ENCODE measurements at regions not wholly inside any gene's neighbourhood (a gene's known extent, or its start where the extent isn't known, plus 50 kb on each side); places are given as distances from the start of the nearest gene placed in this dataset.

DNA sequence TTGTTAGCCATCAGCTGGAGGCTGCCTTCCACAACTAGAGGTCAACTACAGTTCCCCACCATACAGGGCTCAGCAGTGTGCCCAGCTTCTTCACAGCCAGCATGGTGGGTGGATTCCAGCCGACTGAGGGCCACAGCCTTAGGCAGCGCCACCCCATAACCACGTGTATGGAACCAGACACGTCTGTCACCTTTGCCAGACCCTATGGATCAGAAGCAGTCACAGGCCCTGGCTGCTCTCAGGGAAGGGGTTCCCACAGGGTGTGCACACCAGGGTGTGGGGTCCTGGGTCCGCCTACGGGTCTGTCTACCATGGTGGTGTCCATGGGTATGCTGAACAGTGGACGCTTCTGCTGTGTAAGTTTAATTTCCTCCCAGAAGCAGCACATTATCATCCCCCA lies 265.0 kb upstream of the FOXF1 start:
- TF ChIP-seq, protein P1, sequence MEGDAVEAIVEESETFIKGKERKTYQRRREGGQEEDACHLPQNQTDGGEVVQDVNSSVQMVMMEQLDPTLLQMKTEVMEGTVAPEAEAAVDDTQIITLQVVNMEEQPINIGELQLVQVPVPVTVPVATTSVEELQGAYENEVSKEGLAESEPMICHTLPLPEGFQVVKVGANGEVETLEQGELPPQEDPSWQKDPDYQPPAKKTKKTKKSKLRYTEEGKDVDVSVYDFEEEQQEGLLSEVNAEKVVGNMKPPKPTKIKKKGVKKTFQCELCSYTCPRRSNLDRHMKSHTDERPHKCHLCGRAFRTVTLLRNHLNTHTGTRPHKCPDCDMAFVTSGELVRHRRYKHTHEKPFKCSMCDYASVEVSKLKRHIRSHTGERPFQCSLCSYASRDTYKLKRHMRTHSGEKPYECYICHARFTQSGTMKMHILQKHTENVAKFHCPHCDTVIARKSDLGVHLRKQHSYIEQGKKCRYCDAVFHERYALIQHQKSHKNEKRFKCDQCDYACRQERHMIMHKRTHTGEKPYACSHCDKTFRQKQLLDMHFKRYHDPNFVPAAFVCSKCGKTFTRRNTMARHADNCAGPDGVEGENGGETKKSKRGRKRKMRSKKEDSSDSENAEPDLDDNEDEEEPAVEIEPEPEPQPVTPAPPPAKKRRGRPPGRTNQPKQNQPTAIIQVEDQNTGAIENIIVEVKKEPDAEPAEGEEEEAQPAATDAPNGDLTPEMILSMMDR (IDR thresholded peaks at IDR 0.05) = no peak
- Mint-ChIP-seq H3K36me3 (no peaks in the 10 kb centered on the region), H3K27ac (no peak overlapping the region), H3K4me3 (no peak overlapping the region), H3K4me1 (no peaks in the 10 kb centered on the region), H3K27me3 (ENCODE audit: low read depth in 3 of 3) (peaks cover 15 to 33% (median 16%) of the 10 kb centered on the region in 3 donors), H3K9me3 (peaks cover 0 to 5% (median 1%) of the 10 kb centered on the region in 7 donors)
- no peak overlapping the region for H2AFZ ChIP-seq (ENCODE audit: insufficient read depth, low read depth, low read length, poor library complexity, severe bottlenecking)
- no peak overlapping the region for H3K4me2 ChIP-seq (replicated peaks; ENCODE audit: extremely low read depth, low read length, poor library complexity, severe bottlenecking)
- no peaks in the 10 kb centered on the region for H3K9me3 ChIP-seq (replicated peaks in 1 of 2; ENCODE audit: control insufficient read depth in 1 of 2, insufficient read depth in 1 of 2, low read length in 2 of 2)
- no peak for DNase-seq
- no peaks in the 10 kb centered on the region for H3K79me2 ChIP-seq (ENCODE audit: insufficient read depth, low read length)
- no peaks in the 10 kb centered on the region for H3K36me3 ChIP-seq (replicated peaks in 1 of 2; ENCODE audit: control insufficient read depth in 1 of 2, insufficient read depth in 2 of 2, low read length in 2 of 2)
- no peaks in the 10 kb centered on the region for H3K4me1 ChIP-seq (ENCODE audit: control insufficient read depth in 1 of 2, insufficient read depth in 2 of 2, low read length in 2 of 2)
- no peak overlapping the region for H3K4me3 ChIP-seq (replicated peaks in 1 of 3; ENCODE audit: low read depth in 2 of 3, low read length in 3 of 3)
- intact Hi-C loops (cut with micrococcal nuclease) = no loop called here
- 100% methylated on average over 3 of the region's 7 CpGs for WGBS (ENCODE audit: insufficient coverage)
- no peak overlapping the region for H3K9ac ChIP-seq (ENCODE audit: insufficient read depth, low read length, poor library complexity, severe bottlenecking)
- H4K20me1 ChIP-seq (ENCODE audit: insufficient read depth, low read length) = no peaks in the 10 kb centered on the region
- H3K27ac ChIP-seq (ENCODE audit: low read depth in 1 of 2, low read length in 2 of 2) = no peak overlapping the region
- peaks cover 0 to 11% of the 10 kb centered on the region in 2 donors for H3K27me3 ChIP-seq (ENCODE audit: control insufficient read depth in 2 of 2, insufficient read depth in 2 of 2, low read length in 2 of 2)

DNA sequence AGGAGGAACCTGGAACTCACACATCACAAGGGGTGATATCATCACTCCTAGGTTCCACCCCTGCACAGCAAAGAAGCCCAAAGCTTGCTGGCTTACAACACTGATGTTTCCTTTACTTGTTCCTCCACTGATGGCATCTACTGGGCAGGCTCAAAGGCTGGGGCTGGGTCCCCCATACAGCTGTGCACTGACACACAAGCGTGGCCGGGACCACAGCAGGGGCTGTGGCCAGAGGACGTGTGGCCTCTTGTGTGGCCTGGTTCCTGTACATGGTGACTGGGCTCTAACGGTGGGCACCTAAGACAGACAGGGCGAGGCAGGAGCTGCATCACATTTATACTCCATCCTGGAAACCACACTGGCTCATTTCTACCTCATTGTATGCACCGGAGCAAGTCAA lies 264.4 kb upstream of the FOXF1 start:
- no peak overlapping the region for H3K4me2 ChIP-seq (replicated peaks; ENCODE audit: extremely low read depth, low read length, poor library complexity, severe bottlenecking)
- no peaks in the 10 kb centered on the region for H4K20me1 ChIP-seq (ENCODE audit: insufficient read depth, low read length)
- Mint-ChIP-seq H3K27ac (no peak overlapping the region), H3K36me3 (no peaks in the 10 kb centered on the region), H3K27me3 (ENCODE audit: low read depth in 3 of 3) (peaks cover 11 to 29% (median 12%) of the 10 kb centered on the region in 3 donors), H3K4me1 (no peaks in the 10 kb centered on the region), H3K9me3 (peaks cover 0 to 5% (median 1%) of the 10 kb centered on the region in 7 donors), H3K4me3 (no peak overlapping the region)
- intact Hi-C loops (cut with micrococcal nuclease) = no loop called here
- TF ChIP-seq, protein P1 (IDR thresholded peaks at IDR 0.05) = no peak
- 92% methylated on average over 5 of the region's 6 CpGs for WGBS (ENCODE audit: insufficient coverage)
- H3K4me1 ChIP-seq (ENCODE audit: control insufficient read depth in 1 of 2, insufficient read depth in 2 of 2, low read length in 2 of 2) = no peaks in the 10 kb centered on the region
- H3K4me3 ChIP-seq (replicated peaks in 1 of 3; ENCODE audit: low read depth in 2 of 3, low read length in 3 of 3) = no peak overlapping the region
- no peak for DNase-seq
- no peaks in the 10 kb centered on the region for H3K36me3 ChIP-seq (replicated peaks in 1 of 2; ENCODE audit: control insufficient read depth in 1 of 2, insufficient read depth in 2 of 2, low read length in 2 of 2)
- peaks cover 0 to 5% of the 10 kb centered on the region in 2 donors for H3K27me3 ChIP-seq (ENCODE audit: control insufficient read depth in 2 of 2, insufficient read depth in 2 of 2, low read length in 2 of 2)
- H3K9me3 ChIP-seq (replicated peaks in 1 of 2; ENCODE audit: control insufficient read depth in 1 of 2, insufficient read depth in 1 of 2, low read length in 2 of 2) = no peaks in the 10 kb centered on the region
- no peak overlapping the region for H3K9ac ChIP-seq (ENCODE audit: insufficient read depth, low read length, poor library complexity, severe bottlenecking)
- H3K27ac ChIP-seq (ENCODE audit: low read depth in 1 of 2, low read length in 2 of 2) = no peak overlapping the region
- H2AFZ ChIP-seq (ENCODE audit: insufficient read depth, low read depth, low read length, poor library complexity, severe bottlenecking) = no peak overlapping the region
- H3K79me2 ChIP-seq (ENCODE audit: insufficient read depth, low read length) = no peaks in the 10 kb centered on the region
